Left lobe of liver (tissue), 2 donors: ENCODE measurements at regions not wholly inside any gene's neighbourhood (a gene's known extent, or its start where the extent isn't known, plus 50 kb on each side); places are given as distances from the start of the nearest gene placed in this dataset.
"Not testable (repeated sequence)": the region's sequence is repeated elsewhere in the genome, so short reads cannot be mapped to it uniquely, and the experiment has no call there.

Source experiments
- ATAC-seq: fragments of 200-7000 bp; cut with Tn5 transposase; one replicate; pipeline ENCODE4 v1.9.1; 2020; ENCODE audit warnings: mild to moderate bottlenecking, moderate library complexity
- DNase-seq: peaks from one replicate; pipeline ENCODE4 v3.0.0-alpha.2; 2020; ENCODE audit warnings: low spot score
- donor health status: DM: no; HTN: no; CAD: no; lungs with moderate emphysema.
- donor health status: DM: no; HTN: yes; CAD: no.

DNA sequence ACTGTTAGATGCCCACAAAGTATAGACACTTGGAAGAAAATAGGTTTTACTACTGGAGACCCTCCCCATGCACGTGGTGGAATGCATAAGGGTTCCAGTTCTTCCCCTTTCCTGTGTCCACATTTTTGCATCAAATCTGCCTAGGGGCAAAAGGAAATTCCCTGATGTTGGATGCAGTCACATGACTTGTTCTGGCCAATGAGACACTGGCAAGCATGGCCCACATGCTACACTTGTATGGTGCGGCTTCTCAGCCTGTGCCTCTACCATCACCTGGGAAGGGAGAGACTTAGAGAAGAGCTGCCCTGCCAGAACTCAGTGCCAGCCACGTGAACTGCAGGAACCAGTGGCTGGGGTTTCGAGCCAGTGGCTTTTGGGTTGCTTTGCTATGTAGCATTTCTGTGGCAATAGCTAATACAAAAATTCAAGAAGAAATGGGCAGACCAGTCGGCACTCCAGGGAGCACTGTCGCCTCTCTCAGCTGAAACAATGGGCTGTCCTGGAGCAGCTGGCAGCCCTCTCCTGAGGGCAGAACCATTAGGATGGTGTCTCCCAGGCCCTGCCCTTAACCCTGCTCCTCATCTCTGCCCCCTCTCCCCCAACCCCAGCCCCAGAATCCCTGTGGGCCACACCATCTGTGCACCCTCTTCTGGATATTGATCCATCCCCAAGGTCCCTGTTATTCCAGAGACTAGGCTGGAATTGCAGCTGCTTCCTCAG, 634.0 kb downstream of the UQCRFS1 start:
- ATAC-seq (no peak), DNase-seq (no peak)

DNA sequence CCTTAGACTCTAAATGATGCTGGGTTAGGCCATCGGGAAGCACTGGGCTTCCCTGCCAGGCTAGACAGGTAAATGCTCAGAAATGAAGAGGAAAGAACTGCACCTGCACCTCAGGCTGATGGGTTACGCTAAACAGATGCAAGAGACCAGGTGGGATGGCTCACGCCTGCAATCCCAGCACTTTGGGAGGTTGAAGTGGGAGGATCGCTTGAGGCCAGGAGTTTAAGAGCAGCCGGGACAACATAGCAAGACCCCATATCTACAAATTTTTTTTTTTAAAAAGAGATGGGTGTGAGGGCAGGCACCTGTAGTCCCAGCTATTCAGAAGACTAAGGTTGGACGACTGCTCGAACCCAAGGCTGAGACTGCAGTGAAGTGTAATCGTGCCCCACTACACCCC, 634.7 kb downstream of the UQCRFS1 start:
- no peak for DNase-seq
- no peak for ATAC-seq

DNA sequence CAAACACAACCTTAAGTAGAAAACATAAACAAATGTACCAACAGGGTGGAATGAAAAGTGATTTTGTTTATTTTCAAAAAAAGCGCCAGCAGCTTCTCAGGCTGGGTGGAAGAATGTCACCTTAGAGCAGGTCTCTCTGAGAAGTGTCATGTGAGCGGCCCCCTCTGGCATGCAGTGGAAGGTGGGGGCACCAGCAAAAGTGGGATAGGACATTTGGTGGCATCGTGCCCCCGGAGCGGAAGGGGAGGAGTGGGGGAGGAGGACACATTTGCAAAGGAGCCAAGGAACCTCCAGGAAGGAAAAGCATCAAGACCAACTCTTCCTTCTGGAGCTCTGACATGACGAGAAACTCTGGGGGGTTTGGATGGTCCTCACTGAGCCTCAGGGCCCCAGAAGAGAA, 635.3 kb downstream of the UQCRFS1 start:
- ATAC-seq (no peak), DNase-seq (no peak)

DNA sequence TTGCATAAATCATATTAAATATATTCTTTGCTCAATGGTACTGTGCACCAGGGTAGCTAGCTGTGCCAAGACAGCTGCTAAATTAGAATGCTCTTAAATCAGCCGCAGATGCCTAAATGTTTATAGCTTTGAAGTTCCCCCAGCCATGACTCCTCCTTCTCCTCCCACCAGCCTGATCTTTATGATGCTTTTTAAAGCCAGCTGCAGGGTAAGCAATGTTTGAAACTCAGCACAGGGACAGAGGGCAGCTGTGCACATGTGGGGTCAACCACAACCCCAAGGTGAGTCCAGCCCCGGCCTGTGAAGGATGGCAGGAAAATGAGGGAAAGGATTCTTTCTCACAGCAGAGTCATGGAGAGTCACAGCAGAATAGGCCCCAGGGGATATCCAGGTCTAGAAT, 635.7 kb downstream of the UQCRFS1 start:
- ATAC-seq (no peak), DNase-seq (no peak)

DNA sequence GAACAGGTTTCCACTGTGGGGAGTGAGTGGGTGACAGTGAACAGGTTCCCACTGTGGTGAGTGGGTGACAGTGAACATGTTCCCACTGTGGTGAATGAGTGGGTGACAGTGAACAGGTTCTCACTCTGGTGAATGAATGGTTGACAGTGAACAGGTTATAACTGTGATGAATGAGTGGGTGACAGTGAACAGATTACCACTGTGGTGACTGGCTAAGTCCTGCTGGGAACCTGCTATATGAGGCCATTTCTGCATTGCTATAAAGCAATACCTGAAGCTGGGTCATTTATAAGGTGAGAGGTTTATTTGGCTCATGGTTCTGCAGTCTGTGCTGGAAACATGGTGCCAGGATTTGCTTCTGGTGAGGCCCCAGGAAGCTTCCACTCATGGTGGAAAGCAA, 637.1 kb downstream of the UQCRFS1 start:
- no peak for ATAC-seq
- DNase-seq = no peak

DNA sequence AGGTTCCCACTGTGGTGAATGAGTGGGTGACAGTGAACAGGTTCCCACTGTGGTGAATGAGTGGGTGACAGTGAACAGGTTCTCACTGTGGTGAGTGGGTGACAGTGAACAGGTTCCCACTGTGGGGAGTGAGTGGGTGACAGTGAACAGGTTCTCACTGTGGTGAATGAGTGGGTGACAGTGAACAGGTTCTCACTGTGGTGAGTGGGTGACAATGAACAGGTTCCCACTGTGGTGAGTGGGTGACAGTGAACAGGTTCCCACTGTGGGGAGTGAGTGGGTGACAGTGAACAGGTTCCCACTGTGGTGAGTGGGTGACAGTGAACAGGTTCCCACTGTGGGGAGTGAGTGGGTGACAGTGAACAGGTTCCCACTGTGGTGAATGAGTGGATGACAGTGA, 637.6 kb downstream of the UQCRFS1 start:
- not testable (repeated sequence) for DNase-seq, ATAC-seq

DNA sequence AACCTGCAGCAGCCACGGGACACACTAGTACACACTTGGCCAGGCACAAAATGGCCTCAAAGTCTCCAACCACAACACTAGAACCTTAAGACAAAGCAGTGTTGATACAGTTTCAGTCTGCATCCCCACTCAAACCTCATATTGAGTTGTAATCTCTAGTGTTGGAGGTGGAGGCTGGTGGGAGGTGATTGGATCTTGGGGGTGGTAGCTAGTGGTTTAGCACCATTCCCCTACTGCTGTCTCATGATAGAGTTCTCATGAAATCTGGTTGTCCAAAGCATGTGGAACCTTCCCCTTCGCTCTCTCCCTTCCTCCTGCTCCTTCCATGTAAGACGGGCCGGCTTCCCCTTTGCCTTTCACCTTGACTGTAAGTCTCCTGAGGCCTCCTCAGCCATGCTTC, 638.7 kb downstream of the UQCRFS1 start:
- ATAC-seq = no peak
- no peak for DNase-seq

DNA sequence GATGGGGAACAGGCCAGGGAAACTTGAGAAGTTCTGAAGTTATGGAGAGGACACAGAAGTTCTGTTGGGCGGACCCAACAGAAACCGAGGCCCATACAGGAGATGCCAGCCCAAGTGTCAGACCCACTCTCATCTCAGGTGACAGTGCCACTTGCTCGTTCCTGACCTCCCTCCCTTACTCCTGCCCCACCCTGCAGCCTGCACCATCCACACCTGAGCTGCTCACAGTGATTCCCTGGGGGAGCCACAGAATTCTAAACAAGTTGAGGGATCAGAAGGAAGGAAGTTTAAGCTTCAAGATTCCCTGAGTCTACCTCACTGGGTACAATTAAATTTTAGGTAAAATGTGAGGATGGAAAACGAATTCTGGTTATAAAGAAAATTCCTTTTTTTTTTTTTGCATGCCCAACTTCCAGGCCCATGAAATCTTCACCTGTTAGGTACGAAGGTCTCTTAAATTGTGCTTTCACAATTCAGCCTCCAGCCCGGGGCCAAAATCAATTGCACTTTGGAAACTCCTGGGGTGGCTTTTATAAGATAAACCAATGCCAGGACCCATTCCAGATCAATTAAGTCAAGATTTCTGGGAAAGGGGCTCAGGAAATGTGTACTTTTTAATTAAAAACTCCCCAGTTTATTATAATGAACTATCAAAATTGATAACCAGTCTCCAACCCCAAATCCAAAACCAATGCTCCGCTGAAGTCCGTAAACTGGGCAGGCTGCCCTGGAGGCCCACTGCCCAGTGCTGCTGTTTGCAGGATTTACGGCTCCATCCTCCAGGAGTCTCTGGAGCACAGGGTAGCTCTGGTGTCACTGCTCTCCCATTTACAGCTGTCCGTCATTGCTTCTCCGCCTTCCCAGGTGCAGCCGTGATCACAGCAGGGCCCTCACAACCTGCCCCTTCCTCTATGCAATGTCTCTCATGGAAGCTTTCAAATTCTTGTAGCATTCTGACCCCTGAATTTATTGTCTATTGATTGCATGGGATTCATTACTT, 643.5 kb downstream of the UQCRFS1 start:
- ATAC-seq (peak; percentile 92), DNase-seq (peak; percentile 72)

DNA sequence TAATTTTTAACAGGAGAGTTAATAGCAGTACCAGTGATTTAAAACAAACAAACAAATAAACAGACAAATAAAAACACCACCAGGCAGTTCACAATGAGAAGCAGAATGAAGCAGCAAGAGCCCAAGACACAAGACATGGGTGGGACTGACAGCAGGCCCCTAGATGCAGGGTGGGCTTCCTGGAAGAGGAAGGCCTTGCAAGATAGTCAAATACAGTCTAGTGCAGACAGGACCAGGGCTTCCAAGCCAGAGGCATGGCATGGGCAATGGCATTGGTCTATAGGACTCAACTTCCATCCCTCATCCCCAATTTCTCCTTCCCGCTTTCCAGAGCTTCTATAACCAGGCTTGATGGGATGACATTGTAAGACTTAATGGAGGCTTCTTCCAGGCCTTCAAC, 645.1 kb downstream of the UQCRFS1 start:
- ATAC-seq (no peak), DNase-seq (no peak)

DNA sequence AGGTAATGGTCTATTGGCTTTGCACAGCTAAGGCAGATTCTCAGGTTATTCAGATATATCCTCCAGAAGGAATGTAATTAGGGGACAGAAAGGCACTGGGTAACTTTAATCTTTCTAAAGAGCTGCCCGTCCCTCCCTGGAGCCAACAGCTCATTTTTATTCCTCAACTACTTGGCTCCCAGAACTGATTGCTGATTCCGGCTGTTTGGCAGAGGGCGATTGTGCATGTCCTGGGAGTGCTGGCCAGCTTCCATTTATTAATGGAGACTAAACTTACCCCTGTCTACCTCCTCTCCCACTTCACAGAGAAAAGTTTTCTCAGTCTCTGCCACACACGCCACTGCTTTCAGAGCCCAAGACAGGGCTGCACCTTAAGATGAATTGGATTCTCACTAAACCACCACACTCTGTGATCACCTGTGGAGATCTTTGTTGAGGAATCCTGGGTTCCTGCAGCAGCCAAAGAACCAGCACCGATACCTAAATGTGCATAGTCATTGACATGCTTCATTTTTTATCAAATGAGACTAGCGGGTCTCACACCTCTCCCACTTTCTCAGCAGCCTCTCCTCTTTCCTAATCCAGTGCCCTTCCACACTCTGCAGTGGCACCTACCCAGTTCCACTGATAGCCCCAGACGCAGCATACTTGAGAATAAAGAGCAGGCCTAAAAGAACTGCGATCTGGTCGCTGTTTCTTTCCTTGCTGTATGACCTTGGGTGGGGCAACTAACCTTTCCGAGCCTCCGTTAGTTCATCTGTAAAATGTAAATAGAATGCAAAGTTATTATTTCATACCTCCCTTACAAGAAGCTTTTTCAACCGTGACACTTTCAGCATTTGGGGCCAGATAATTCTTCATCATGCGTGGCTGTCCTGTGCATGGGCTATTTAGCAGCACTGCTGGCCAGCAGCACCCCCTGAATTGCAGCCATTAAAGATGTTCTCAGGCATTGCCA, 648.7 kb downstream of the UQCRFS1 start:
- peak; percentile 82 for ATAC-seq
- no peak for DNase-seq

DNA sequence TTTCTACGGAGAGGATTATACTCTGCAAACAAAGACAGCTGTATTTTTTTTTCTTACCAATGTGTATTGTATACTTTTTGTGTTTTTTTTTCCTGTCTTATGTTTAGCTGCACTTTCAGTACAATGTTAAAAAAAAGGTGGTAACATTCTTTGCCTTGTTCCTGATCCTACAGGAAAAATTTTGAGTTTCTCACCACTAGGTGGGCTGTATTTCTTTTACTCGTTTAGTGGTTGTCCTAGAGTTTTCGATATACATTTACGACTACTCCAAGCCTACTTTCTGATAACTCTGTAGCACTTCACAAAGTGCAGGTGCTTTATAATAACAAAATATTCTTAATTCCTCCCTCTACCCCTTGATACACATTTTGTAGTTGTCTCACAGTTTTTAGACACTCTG, 652.2 kb downstream of the UQCRFS1 start:
- ATAC-seq = no peak
- no peak for DNase-seq

DNA sequence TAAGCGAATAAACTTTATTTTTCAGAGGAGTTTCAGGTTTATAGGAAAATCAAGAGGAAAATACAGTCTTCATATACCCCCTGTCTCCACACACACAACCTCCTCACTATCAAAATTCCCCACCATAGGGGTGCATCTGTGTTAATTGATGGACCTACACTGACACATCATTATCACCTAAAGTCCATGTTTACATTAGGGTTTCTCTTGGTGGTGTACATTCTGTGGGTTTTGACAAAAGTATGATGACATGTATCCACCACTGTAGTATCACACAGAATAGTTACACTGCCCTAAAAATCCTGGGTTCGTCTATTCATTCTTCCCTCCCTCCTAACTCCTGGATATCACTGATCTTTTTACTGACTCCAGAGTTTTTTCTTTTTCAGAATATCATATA, 654.2 kb downstream of the UQCRFS1 start:
- DNase-seq (no peak), ATAC-seq (no peak)

DNA sequence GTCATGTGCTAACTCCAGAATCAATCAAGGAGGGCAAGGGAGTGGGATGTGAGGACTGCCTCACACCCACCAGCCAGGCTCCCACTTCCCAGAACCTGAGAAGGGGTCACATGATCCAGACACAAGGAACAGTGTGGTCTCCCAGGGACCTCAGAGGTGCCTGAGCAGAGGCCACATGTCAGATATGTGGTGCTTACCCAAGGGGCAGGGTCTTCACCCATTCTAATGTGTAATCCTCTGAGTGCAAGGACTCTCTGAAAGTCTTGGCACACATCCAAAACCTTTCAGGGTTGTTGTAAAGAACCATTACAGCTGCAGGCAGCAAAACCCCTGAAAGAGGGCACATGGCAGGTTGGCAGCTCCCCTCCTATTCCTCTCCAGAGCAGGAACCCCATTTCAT, 656.6 kb downstream of the UQCRFS1 start:
- ATAC-seq = no peak
- no peak for DNase-seq

DNA sequence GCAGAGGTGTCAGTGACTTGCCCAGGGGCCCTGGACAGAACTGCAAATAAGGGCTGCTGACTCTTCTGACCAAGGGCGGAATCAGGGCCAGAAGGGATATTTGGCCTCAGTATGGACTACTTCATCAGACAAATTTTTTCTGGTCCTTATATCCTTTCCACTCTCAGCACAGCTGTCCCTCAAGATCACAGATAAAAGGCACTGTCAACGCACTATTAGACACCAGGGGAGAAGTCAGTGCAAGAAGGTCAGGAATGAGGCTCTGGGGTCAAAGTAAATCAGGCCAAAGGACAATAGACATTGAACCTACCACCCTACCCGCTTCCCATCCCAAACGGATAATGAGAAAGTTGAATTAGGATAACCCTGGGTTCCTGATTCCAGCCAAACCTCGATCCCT, 657.6 kb downstream of the UQCRFS1 start:
- no peak for ATAC-seq

DNA sequence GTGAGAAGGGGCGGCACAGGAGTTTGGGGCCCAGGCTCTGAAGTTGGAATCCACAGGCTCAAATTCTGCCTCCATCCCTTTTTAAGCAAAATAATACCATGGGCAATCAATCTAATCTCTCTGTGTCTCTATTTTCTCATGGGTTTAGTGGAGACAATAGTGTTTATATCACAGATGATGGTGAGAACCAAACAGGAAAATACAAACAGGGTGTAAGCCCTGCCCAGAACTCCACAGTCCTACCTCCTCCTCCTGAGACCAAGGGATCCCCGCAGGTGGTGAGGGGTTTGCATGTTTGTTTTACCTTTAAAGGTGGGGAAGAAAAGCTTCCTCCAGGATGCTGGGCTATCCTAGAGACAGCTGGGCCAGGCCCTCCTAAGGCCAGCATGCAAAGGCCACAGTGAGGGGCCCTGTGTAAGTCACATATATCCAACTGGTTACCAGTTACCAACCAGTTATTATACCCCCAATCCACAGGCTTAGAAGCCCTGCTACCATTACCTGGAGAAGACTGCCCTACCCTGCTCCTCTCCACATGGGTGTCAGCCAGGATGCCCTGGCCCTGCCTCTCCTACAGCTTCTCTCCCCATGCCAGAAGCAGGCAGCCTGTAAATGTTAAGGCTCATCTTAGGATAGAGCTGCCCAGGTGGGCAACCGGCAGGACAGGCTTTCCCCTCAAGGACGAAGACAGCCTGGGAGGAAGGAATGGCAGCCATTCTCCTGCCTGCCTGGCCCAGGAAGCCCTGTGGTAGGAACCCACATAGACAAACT, 658.4 kb downstream of the UQCRFS1 start:
- no peak for ATAC-seq
- no peak for DNase-seq

More for the DNA sequence above, 657.6 kb downstream of the UQCRFS1 start:
- no peak for DNase-seq

DNA sequence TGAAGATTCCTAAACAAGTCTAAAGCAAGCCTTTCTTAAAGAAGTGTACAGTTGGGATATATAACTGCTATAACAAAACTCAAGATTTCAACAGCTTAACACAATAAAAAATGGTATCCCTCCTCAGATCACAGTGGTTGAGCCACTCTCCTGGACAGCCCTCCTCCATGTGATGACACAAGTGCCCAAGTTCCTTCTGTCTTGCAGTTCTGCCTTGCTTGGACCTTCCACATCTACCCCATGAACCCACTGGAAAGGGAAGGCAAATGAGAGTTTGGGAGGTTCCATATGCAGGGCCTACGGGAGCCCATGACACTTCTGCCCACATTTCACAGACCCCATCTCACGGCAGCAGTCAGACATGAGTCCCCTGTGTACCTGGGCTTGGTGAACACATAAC, 659.2 kb downstream of the UQCRFS1 start:
- DNase-seq (no peak), ATAC-seq (no peak)

DNA sequence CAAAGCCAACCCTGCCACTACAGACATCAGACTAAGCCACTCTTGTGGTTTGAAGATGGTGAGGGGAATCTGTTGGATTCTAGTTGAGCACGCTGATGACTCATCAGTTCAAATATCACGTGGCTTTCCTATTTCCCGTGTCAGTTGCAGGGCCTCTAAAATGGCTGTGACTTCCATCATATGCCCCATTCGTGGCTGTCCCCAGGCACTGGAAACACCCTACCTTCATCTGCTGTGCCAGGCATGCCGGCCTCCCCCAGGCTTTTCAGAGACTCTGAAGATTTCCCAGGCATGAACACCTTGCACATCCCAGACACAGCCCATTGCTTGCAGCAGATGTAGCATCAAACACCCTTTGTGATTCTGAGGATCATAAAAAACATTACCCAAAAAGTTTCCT, 659.9 kb downstream of the UQCRFS1 start:
- ATAC-seq (no peak), DNase-seq (no peak)

DNA sequence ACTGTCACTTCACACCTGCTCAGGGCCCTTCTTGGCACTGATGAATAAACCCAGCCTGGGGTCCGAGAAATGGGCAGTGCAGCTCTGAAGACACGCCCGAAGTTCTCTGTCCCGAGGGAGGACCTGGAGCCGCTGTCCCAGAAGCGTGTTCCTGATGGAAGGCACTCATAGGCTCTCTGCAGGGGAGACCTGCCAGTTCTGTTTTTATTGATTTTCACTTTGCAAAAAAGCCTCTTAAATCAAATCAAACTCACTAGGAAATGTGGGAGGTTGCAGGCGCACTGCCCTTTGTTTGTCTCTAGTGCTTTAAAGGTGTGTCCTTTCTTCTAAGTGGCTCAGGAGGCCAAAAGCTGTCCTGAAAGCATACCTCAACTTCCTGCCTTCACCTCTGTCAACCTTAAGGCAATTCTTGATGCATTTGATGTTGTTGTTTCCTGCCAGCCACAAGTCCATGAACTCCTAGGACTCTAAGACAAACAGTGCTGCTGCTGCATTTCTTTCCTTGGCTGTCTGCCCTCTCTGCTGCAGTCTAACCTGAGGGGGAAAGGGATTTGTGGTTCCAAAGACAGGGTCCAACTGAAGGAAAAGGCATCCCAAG, 663.2 kb downstream of the UQCRFS1 start:
- DNase-seq (no peak), ATAC-seq (peak; percentile 74)

DNA sequence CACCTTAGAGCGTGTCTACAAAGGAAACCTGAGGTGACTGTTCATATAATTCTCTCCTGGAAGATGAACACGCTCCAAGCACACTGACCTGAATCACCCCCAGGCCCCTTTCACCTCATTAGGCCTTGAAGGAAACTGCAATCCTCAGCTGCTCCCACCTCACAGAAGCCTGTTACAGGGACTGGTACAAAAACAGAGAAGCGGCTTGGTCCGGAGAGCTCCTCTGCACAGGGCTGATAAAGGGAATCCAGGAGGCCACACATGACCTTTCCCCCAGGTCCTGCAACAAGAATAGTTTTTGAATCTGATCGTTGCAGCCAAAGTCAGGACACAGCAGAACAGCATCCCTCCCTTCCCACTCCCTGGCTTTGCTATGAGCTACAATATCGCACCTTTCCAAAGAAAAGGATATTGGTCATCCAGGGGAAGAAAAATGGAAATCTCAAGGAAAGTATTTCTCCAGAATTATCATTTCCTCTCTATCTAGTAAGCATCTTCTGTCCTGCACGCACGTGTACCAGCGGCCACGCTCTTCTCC, 666.7 kb downstream of the UQCRFS1 start:
- DNase-seq (no peak), ATAC-seq (no peak)
